HG03175 (cell line): ENCODE measurements at regions not wholly inside any gene's neighbourhood (a gene's known extent, or its start where the extent isn't known, plus 50 kb on each side); places are given as distances from the start of the nearest gene placed in this dataset.
"Not testable (repeated sequence)": the region's sequence is repeated elsewhere in the genome, so short reads cannot be mapped to it uniquely, and the experiment has no call there.

ENCODE experiments used
- ATAC-seq: cut with Tn5 transposase; IDR thresholded peaks from one replicate; pipeline ENCODE4 v1.9.1; 2021; ENCODE audit warnings: mild to moderate bottlenecking, moderate library complexity; ENCODE audit not compliant: unreplicated experiment

GRCh38 chr14:30252783-30253674 lies 305.9 kb upstream of the G2E3 start:
- ATAC-seq: no peak

GRCh38 chr14:30256627-30257026 lies 302.3 kb upstream of the G2E3 start:
- no peak for ATAC-seq

GRCh38 chr14:30257946-30258661 lies 300.9 kb upstream of the G2E3 start:
- ATAC-seq: no peak

DNA sequence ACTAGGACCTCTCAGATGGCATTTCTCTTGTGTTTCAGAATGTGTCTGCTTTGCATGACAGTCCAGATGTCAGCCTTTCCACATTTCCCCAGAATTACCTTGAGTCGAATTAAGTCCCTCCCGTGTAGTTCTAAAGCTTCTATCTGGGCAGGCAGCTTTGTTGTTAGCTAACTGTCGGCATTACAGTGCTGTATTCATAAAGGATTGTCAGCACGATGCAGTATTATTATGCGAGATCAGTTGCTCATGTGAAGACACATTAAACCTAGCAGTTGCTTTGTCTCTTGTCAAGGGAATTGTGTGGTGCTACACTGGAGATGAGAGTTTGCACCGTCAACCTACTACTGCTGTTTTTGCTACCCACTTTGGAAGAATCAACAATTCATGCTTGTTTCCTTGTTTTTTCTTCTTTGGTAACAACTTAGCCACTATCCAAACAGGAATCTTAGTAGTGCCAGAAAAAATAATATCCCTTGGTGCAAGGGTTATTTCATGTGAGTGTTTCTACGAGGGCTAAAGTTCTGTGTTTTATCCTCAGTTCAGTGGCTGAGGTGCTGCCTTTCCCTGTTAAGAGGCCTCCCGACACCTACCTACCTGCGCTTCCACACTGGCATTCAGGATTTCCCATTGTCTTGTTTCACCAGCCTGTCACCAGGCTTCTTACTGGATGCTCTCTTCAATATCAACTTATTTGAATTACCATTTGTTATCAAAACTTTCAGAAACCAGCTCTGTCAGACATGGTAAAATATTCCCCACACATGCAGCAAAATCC lies 297.9 kb upstream of the G2E3 start:
- ATAC-seq: no peak

DNA sequence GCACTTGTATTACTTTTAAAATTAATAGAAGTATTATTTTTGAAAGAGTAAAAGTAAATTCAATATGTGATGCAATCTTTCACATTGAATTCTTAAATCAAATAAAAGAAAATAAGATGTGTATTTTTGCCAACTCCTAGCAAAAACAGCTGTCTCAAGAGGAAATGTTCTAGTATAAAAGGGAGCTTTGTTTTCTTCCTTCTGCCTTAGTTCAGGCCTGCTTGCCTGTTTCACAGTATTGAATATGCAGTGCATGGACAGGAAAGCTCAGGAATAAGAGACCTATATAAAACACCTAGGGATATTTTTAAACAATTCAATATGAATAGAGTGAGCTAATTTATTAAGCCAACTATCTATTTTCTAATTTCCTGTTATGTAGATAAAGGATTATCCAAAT lies 294.8 kb upstream of the G2E3 start:
- no peak for ATAC-seq

DNA sequence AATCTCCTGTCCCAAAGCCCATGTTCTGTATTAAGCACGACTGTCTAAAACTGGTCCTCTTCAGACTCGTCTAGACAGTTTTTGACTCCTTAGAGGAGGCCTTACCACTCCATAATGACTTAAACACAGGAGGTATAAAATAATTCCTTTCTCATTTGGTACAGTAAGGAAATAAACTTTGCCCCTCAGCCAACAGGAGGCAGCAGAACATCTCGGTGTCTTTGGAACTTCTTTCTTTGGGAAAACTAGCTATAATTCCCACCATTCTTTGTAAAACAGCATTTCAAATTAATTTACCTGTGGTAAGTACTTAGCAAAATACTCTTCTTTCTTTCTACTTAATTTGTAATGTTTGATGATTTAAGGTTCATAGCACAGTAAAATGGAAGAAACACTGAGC lies 292.7 kb upstream of the G2E3 start:
- ATAC-seq: no peak

DNA sequence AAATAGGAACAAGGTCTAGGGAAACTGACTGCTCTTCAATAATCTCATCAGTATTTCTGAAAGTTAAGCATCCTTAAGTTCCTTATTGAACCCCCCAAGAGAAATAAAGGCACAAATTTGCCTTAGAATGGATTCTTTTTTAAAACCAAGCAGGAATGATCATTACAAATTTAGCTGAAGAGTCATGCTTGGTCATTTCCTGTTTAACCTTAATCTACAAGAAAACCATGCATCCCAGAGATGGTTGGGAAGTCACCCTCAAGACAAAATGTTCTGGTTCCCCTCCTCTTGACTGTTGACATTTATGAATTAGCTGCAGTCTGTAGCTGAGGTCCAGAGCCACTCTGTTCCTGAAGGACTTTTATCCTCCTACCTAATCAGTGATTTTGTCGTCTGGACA lies 291.8 kb upstream of the G2E3 start:
- no peak for ATAC-seq

DNA sequence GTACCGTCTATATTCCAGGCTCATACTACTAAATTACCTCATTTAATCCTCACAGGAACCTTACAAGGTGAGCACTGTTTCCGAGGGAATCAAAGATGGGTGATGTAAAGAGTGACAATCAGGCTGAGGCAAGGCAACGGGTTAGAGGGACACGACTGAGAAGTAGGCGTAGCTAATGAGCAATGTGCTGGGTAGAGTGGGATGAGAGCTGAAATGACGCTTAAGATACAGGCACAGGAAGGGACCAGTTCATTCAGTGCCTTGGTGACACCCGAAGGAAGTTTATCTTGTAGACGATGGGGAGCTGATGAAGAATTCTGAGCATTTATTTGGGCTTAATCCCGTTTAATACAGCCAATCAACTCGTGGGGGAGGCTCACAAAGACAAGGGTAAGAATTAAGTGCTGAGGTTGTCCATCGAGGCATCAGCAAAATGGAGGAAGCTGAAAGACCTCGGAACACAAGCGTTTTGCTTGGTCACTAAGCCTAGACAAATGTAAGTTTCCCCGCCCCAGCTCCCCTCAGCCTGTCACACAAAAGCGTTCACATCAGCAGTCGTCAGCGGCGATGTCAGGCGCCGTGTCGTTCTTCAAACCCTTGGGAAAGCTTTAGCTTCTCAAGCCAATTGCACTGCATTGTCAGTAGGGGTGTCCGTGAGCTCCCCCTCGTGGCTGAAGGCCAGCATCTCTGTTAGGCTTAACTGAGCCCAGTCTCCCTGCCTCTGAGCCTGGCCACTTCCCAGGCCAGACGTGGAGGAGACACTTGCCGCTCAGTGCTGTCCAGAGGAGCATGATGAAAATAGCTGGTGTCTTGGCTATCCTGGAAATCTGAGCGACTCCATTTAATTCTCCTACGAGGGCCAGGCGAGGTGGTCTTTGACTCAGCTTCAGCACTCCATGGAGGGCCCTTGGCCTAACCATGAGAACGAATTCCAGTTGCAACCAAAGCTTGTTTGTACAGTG lies 288.5 kb upstream of the G2E3 start:
- peak; percentile 99 for ATAC-seq

- no peak for ATAC-seq
Measured at GRCh38 chr14:30271811-30272323, 287.1 kb upstream of the G2E3 start.

- no peak for ATAC-seq
Measured at GRCh38 chr14:30272848-30273832, 285.8 kb upstream of the G2E3 start.

- ATAC-seq: no peak
Measured at GRCh38 chr14:30275604-30276003, 283.4 kb upstream of the G2E3 start.

GRCh38 chr14:30277268-30277667 lies 281.7 kb upstream of the G2E3 start:
- ATAC-seq: no peak

DNA sequence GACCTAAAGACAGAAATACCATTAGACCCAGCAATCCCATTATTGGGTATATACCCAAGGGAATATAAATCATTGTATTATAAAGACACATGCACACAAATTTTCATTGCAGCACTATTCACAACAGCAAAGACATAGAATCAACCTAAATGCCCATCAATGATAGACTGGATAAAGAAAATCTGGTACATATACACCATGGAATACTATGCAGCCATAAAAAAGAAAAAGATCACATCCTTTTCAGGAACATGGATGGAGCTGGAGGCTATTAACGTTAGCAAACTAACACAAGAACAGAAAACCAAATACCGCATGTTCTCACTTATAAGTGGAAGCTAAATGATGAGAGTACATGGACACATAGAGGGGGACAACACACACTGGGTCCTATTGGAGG lies 280.1 kb upstream of the G2E3 start:
- ATAC-seq: not testable (repeated sequence)

GRCh38 chr14:30283822-30284446 lies 275.0 kb upstream of the G2E3 start:
- no peak for ATAC-seq

GRCh38 chr14:30284808-30285207 lies 274.1 kb upstream of the G2E3 start:
- ATAC-seq: no peak

- ATAC-seq: no peak
Measured at GRCh38 chr14:30287579-30288445, 271.1 kb upstream of the G2E3 start.

- ATAC-seq: no peak
Measured at GRCh38 chr14:30290001-30290400, 269.0 kb upstream of the G2E3 start.

DNA sequence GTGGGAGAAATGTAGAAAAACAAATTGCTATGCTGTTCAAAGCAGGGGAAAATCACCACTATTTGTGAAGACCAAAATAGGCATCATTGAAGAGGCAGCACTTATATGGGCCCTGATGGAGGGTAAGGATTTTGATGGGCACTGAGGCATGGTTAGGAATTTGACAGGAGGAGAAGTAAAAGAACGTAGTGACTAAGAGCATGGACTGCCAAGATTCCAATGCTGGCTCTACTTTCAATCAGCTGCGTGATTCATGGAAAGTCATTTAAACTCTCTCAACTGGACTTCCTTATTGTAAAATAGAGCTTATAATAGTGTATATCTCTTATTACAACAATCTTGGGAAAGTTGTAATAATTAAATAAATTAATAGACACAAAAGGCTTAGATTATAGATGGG lies 267.7 kb upstream of the G2E3 start:
- ATAC-seq: no peak
